UCSD-AML1 (cell line): ENCODE measurements at regions not wholly inside any gene's neighbourhood (a gene's known extent, or its start where the extent isn't known, plus 50 kb on each side); places are given as distances from the start of the nearest gene placed in this dataset.

ENCODE experiments used
- DNase-seq: peaks from one replicate; lab custom pipeline; 2025; ENCODE audit not compliant: unreplicated experiment; lab: John Stamatoyannopoulos, UW

- no peak for DNase-seq
Measured at GRCh38 chr4:167652267-167652666, 418.0 kb upstream of the SPOCK3 start.

DNA sequence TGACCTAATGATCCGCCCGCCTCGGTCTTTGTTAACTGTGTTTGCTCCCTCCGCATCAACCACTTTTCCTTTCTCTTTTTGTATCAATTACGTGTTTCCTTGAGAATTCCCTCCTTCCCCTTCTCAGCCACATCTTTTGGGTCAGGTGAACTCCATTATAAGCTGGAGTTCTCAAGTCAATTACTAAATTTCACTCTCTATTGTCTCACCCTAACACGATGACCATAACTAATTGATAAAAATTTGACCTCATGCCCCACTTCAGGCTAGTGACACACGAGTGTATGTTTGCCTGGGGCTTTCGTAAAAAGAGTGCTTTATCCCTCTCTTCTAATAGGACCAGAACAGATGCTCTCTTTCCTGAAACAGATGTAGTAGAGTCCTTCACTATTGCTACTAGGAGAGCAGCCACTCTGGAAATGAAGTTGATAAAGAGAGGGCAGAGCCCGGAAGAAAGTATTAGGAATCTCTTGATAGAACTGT lies 403.6 kb upstream of the ANXA10 start:
- DNase-seq = no peak

DNA sequence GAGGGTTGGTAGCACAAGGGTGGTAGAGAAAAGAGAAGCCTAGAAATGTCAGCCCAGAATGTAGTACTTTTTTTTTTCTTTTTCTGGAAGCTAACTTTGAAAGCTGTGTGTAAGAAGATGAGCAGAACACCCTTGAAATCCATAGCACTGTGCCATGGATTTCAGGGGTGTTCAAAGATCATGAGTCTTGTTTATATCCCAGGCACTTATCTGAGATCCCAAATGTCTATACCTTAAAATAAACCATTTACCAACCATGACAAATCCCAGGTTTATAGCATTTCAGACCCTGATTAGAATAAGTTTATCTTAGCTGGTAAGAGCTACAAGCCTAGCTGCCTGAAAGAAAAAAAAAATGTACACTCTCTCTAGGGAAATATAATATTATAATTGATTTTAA lies 389.9 kb upstream of the ANXA10 start:
- DNase-seq = no peak

DNA sequence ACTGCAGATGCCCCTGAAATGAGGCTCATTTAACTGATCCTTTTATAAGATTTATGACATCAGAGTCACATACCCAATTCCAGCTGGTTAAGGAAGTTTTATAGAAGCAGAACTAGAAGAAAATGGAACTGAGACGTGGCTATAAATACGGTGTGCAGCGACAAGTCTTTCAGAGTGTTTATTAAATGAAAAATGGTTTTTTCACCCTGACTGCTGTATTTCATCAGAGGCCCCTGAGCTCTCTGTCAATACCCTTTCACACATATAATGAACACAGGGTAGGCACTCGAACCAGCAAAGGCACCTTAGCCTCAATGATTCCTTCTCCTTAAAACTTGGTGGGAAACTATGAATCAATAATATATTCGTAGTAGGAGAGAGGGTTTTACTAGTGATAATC lies 380.8 kb upstream of the ANXA10 start:
- DNase-seq = no peak

- no peak for DNase-seq
Measured at GRCh38 chr4:167713756-167714155, 378.6 kb upstream of the ANXA10 start.

DNA sequence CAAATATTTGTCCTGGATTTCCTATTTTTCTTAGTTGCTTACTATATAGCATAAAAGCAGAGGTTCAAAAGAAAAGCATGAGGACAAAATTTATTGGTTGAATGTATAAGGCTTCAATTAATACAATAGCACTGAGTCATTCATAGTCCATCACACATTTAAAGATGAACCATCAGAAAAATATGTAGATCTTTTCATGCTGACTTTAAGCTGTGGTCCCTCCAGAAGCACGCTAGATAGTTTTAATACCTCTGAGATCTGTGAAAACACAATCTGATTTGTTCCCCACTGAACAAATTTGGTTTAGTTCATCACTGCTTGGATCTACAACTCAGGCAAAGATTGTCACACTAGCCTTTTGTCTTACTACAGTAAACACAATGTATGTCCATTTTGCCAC lies 377.2 kb upstream of the ANXA10 start:
- no peak for DNase-seq

DNA sequence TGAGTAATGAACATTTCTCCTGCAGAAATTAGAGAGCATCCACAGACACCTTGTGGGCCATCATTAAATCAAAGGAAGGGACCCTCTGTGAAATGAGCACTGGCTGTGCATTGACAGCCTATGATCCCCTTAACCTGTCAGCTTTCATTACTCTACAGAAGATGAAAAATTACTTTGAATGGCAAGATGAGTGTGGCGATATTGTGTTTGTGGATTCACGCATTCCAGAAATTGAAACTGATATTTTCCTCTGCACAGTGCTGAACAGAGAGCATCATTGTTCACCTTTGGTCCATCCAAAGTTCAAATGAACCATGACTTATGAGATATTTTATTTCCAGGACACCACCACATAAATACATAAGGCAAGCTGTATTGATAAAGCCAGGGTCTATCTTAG lies 374.8 kb upstream of the ANXA10 start:
- DNase-seq = no peak

- no peak for DNase-seq
Measured at GRCh38 chr4:167721617-167722486, 370.5 kb upstream of the ANXA10 start.

DNA sequence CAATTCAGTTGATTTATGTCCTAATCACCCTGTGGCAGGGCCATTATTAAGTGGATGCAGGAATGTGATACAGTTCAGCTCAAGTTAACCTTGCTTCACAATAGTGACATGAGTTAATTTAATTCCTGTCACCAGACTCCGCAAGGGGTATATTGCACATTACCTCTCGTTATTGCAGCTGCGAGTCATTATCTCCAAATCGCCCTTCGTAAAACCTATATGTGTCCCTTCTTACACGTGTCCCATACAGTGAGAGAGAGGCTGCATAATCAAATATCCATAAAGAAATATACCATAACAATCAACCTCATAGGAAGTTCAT lies 369.9 kb upstream of the ANXA10 start:
- DNase-seq = no peak

DNA sequence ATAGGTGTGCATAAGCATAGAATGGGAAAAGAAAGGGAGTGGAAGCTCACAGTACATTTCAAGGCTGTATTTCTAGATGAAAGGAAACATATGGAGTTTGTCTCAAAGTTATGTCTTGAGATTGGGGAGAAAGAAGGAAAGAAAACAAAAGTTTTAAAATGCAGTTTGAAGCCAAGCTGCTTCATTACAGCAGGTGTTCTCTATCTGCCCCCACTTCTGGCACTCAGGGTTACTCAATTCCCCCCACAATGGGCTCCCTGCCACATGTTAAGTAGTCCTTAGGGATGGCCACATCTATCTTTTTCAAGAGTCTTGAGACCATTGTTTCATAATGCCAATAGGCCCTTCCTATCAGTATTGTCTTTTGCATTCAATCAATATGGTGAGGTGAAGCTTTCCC lies 367.4 kb upstream of the ANXA10 start:
- DNase-seq = no peak

- DNase-seq = no peak
Measured at GRCh38 chr4:167730769-167731168, 361.6 kb upstream of the ANXA10 start.

GRCh38 chr4:167745024-167745687 lies 347.2 kb upstream of the ANXA10 start:
- no peak for DNase-seq

- DNase-seq = no peak
Measured at GRCh38 chr4:167767281-167767680, 325.1 kb upstream of the ANXA10 start.

DNA sequence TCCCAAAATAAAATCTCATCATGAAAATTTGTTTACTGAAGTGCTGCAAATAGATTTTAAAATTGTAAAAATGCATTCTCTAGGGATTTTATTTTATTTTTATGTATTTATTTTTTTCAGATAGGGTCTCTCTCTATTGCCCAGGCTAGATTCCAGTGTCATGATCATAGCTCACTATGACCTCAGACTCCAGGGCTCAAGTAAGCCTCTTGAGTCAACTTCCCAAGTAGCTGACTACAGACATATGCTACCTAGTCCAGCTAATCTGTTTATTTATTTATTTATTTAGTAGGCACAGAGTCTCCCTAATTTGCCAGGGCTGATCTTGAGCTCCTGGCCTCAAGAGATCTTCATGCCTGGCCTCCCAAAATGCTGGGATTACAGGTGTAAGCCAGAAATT lies 317.7 kb upstream of the ANXA10 start:
- DNase-seq = no peak

GRCh38 chr4:167775375-167775774 lies 317.0 kb upstream of the ANXA10 start:
- DNase-seq = no peak

- no peak for DNase-seq
Measured at GRCh38 chr4:167779280-167779679, 313.1 kb upstream of the ANXA10 start.

DNA sequence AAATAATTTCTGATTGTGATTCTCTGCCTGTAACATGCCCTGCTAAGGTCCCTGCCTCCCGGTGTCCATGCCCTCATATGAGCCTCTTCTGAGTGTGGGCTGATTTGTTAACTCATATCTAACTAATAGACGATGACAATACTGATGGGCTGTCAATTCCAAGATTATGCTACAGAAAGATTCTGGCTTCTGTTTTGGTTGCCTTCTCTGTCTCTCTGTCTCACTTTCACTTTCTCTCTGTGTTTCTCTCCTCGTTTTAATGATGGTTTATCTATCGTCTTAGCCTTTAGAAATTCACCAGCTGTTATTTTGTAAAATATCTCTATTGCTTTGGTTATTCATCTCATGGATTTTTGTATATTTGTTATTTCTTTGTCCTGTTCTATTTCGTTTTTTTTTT lies 312.5 kb upstream of the ANXA10 start:
- no peak for DNase-seq

DNA sequence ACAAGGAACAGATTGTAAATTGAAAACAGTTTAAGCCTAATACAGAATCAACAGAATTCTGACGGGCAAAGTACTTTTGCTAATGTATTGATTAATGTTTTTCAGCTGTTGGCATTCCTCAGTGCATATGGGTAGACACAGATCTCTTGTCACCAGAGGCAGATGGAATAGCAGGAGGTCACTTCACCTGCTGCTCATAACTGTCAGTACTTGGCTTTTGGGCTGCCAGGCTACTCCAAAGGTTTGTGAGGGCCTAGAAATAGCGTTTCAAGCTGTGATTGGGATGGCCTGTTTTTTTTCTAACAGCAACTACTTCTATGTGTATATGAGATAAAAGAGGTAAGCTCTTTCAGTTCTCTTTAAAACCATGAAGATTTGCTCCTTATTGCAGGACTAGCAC lies 307.5 kb upstream of the ANXA10 start:
- no peak for DNase-seq

GRCh38 chr4:167785523-167785922 lies 306.8 kb upstream of the ANXA10 start:
- DNase-seq = no peak

- no peak for DNase-seq
Measured at GRCh38 chr4:167786504-167786903, 305.8 kb upstream of the ANXA10 start.

GRCh38 chr4:167787231-167787630 lies 305.1 kb upstream of the ANXA10 start:
- no peak for DNase-seq

DNA sequence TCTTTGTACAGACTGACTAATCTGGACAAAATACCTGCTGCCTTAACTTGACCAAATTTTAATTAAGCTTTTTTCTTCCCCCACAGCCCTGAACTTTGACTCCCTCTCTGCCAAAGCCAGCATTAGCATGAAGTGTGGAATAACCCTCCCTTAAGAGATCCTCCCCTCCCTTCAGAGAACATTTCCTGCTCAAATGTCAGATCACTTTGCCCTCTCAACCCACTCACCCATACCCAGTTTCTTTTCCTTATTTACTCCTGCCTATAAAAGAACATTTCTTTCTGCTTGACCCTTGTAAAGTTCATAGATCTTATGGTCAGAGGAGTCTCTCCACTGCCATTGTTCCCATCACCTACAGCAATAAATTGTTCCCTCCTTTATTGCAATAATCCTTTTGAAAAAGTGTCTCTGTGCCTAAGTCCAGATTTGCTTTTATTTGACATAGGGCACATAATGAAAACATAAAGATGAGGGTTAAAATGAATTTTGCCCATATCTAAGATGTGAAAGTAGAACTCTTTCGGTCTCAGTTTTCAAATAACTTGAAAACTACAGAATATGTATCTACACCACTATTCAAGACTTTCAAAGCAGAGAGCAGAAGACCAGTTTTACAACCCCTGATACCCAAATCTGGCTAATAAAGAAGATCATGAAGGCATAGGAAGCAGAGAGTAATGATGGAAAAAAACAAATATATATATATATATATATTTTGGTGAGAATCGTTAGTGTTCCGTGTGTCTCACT lies 289.7 kb upstream of the ANXA10 start:
- DNase-seq = no peak
